H1 (cell line): ENCODE measurements at regions not wholly inside any gene's neighbourhood (a gene's known extent, or its start where the extent isn't known, plus 50 kb on each side); places are given as distances from the start of the nearest gene placed in this dataset.

Experiments used
- CTCF ChIP-seq, 3 experiments: IDR thresholded peaks; 1 replicate in 2 of 3; 2 replicates in 1 of 3; pipeline versions ENCODE4 v1.5.1 to v1.6.1; 2011; ENCODE audit warnings: low read length in 3 of 3, mild to moderate bottlenecking in 3 of 3, inconsistent platforms in 2 of 3, low read depth in 1 of 3, moderate library complexity in 1 of 3; ENCODE audit not compliant: insufficient read depth in 1 of 3; ENCODE audit errors: control extremely low read depth in 1 of 3
- EZH2 ChIP-seq: fragments of 200-600 bp; sonication (generic); IDR thresholded peaks from 2 replicates; pipeline ENCODE4 v1.7.1; 2012; ENCODE audit warnings: low read depth, mild to moderate bottlenecking, moderate library complexity, low read length, inconsistent platforms; ENCODE audit not compliant: severe bottlenecking
- RFX5 ChIP-seq: IDR thresholded peaks from 2 replicates; pipeline ENCODE4 v1.6.1; 2011; ENCODE audit warnings: low read depth, low read length, improper control_type of control experiment, borderline replicate concordance
- RXRA ChIP-seq: IDR thresholded peaks from 2 replicates; pipeline ENCODE4 v1.6.1; 2011; ENCODE audit warnings: low read depth, mild to moderate bottlenecking, low read length, moderate library complexity; ENCODE audit not compliant: insufficient read depth
- SIN3A ChIP-seq, 2 experiments: IDR thresholded peaks in 1 of 2; conservative IDR thresholded peaks in 1 of 2; 2 replicates each; pipeline ENCODE4 v1.6.1; 2011 to 2012; ENCODE audit warnings: low read length in 2 of 2, improper control_type of control experiment in 1 of 2, low read depth in 1 of 2, mild to moderate bottlenecking in 1 of 2
- TAF7 ChIP-seq: optimal IDR thresholded peaks from 2 replicates; pipeline ENCODE3; 2011; ENCODE audit warnings: low read depth, mild to moderate bottlenecking, inconsistent platforms, low read length, moderate library complexity, borderline replicate concordance

- TF ChIP-seq SIN3A (conservative IDR thresholded peaks at IDR 0.05 in 1 of 2, IDR thresholded peaks at IDR 0.05 in 1 of 2; ENCODE audit: low read depth in 1 of 2, low read length in 2 of 2) (no peak), RFX5 (no peak), EZH2 (no peak), CTCF (IDR thresholded peaks at IDR 0.05; ENCODE audit: control extremely low read depth in 1 of 3, insufficient read depth in 1 of 3, low read depth in 1 of 3, low read length in 3 of 3) (no peak), RXRA (no peak), TAF7 (no peak)
- TF ChIP-seq, all 59 proteins: peak for 0
These were observed 127.7 kb upstream of the FOXN3 start (continued) for GRCh38 chr14:89544636-89545301.
